DMS53 (cell line): ENCODE measurements at regions not wholly inside any gene's neighbourhood (a gene's known extent, or its start where the extent isn't known, plus 50 kb on each side); places are given as distances from the start of the nearest gene placed in this dataset.
A peak's percentile ranks its signal among the peaks of the same experiment; 100 is the strongest.
"Not testable (repeated sequence)": the region's sequence is repeated elsewhere in the genome, so short reads cannot be mapped to it uniquely, and the experiment has no call there.

Experiments used
- DNase-seq: peaks from one replicate; lab custom pipeline; 2025; lab: John Stamatoyannopoulos, UW

GRCh38 chr7:149334930-149335329, 72.9 kb downstream of the ZNF783 start:
- DNase-seq: no peak

- DNase-seq: no peak
These were observed 86.9 kb downstream of the ZNF783 start for GRCh38 chr7:149348758-149349369.

- DNase-seq: no peak
These were observed 91.9 kb downstream of the ZNF783 start for GRCh38 chr7:149353739-149354504.

GRCh38 chr7:149355035-149355389, 93.0 kb downstream of the ZNF783 start:
- DNase-seq: not testable (repeated sequence)

- DNase-seq: no peak
These were observed 93.5 kb downstream of the ZNF783 start for GRCh38 chr7:149355390-149356048.

GRCh38 chr7:149362696-149363095, 98.2 kb downstream of the ZNF777 start:
- DNase-seq: no peak

- no peak for DNase-seq
These were observed 93.3 kb downstream of the ZNF777 start for GRCh38 chr7:149367418-149368180.

- peak; percentile 82 for DNase-seq
These were observed 91.4 kb downstream of the ZNF777 start for GRCh38 chr7:149369497-149369896.

- no peak for DNase-seq
These were observed 90.1 kb downstream of the ZNF777 start for GRCh38 chr7:149370790-149371189.

GRCh38 chr7:149373089-149373488, 87.8 kb downstream of the ZNF777 start:
- peak; percentile 43 for DNase-seq

GRCh38 chr7:149375234-149376008, 85.4 kb downstream of the ZNF777 start:
- no peak for DNase-seq

GRCh38 chr7:149377386-149377785, 83.5 kb downstream of the ZNF777 start:
- DNase-seq: no peak

- DNase-seq: no peak
These were observed 81.2 kb downstream of the ZNF777 start for GRCh38 chr7:149379625-149380024.

GRCh38 chr7:149381245-149381644, 79.6 kb downstream of the ZNF777 start:
- peak; percentile 30 for DNase-seq
